PC-3 (cell line): ENCODE measurements at regions not wholly inside any gene's neighbourhood (a gene's known extent, or its start where the extent isn't known, plus 50 kb on each side); places are given as distances from the start of the nearest gene placed in this dataset.

Experiments used
- ATAC-seq: fragments of 200-7000 bp; cut with Tn5 transposase; 2 replicates; pipeline ENCODE4 v1.9.1; 2020; ENCODE audit warnings: mild to moderate bottlenecking, moderate library complexity
- BruUV-seq: library from RNA; stranded (reverse); fragments of 400-500 nt; replicated peaks from 2 replicates; lab custom pipeline; 2021; lab: Mats Ljungman, UMichigan
- CTCF ChIA-PET: fragments of 300-600 bp; sonication (Branson Sonifier 250); formaldehyde crosslinking; loops from one replicate; lab custom pipeline; 2022; ENCODE audit warnings: antibody characterized with exemption; lab: Charles Lee
- POLR2A ChIA-PET: fragments of 300-600 bp; sonication (Branson Sonifier 250); formaldehyde crosslinking; loops from one replicate; lab custom pipeline; 2022; ENCODE audit warnings: antibody characterized with exemption; ENCODE audit not compliant: unreplicated experiment; lab: Charles Lee
- DNase-seq: peaks from one replicate; pipeline ENCODE4 v3.0.0-alpha.2; 2015
- H2AFZ ChIP-seq: fragments of 300-600 bp; sonication (generic); 2 replicates; pipeline ENCODE4 v1.6.0; 2016; ENCODE audit warnings: antibody characterized with exemption, low read length
- H3F3A ChIP-seq: fragments of 300-600 bp; sonication (generic); one replicate; pipeline ENCODE4 v1.6.0; 2017; ENCODE audit warnings: antibody characterized with exemption, low read length, control low read depth, mild to moderate bottlenecking; ENCODE audit not compliant: unreplicated experiment
- H3K27ac ChIP-seq: fragments of 300-600 bp; sonication (generic); 2 replicates; pipeline ENCODE4 v1.5.1; 2016; ENCODE audit warnings: mild to moderate bottlenecking, low read length
- H3K27me3 ChIP-seq: fragments of 300-600 bp; sonication (generic); 2 replicates; pipeline ENCODE4 v1.6.1; 2016; ENCODE audit warnings: low read length, mixed read lengths
- H3K36me3 ChIP-seq: fragments of 300-600 bp; sonication (generic); 2 replicates; pipeline ENCODE4 v1.6.1; 2016; ENCODE audit warnings: low read depth, mixed run types, low read length, mixed read lengths
- H3K4me1 ChIP-seq: fragments of 300-600 bp; sonication (generic); 2 replicates; pipeline ENCODE4 v1.5.1; 2016; ENCODE audit warnings: low read length; ENCODE audit not compliant: insufficient read depth
- H3K4me2 ChIP-seq: fragments of 300-600 bp; sonication (generic); 2 replicates; pipeline ENCODE4 v1.6.0; 2016; ENCODE audit warnings: low read length
- H3K4me3 ChIP-seq: fragments of 300-600 bp; sonication (generic); 2 replicates; pipeline ENCODE4 v1.5.1; 2016; ENCODE audit warnings: mild to moderate bottlenecking, low read length, mixed read lengths
- H3K79me2 ChIP-seq: fragments of 300-600 bp; sonication (generic); 2 replicates; pipeline ENCODE4 v1.6.1; 2017; ENCODE audit warnings: low read length, mixed read lengths
- H3K9ac ChIP-seq: fragments of 300-600 bp; sonication (generic); 2 replicates; pipeline ENCODE4 v1.6.0; 2016; ENCODE audit warnings: mild to moderate bottlenecking, low read length
- H3K9me2 ChIP-seq: fragments of 300-600 bp; sonication (generic); replicated peaks from 2 replicates; pipeline ENCODE4 v1.6.1; 2016; ENCODE audit warnings: mixed run types, low read length, mixed read lengths
- H3K9me3 ChIP-seq: fragments of 300-600 bp; sonication (generic); 2 replicates; pipeline ENCODE4 v1.6.1; 2016; ENCODE audit warnings: low read length, mixed read lengths
- H4K20me1 ChIP-seq: fragments of 300-600 bp; sonication (generic); 2 replicates; pipeline ENCODE4 v1.6.1; 2016; ENCODE audit warnings: low read length, mixed read lengths
- CTCF ChIP-seq: fragments of 300-600 bp; sonication (generic); conservative IDR thresholded peaks from 2 replicates; pipeline ENCODE4 v1.5.1; 2017; ENCODE audit warnings: antibody characterized with exemption, low read depth, mild to moderate bottlenecking, low read length
- EZH2 ChIP-seq: fragments of 300-600 bp; sonication (generic); IDR thresholded peaks from one replicate; pipeline ENCODE4 v1.6.1; 2017; ENCODE audit warnings: antibody characterized with exemption, mild to moderate bottlenecking, low read length; ENCODE audit not compliant: unreplicated experiment
- EZH2phosphoT487 ChIP-seq: fragments of 300-600 bp; sonication (generic); IDR thresholded peaks from 2 replicates; pipeline ENCODE4 v1.6.1; 2018; ENCODE audit warnings: mild to moderate bottlenecking, antibody characterized with exemption, low read length, borderline replicate concordance
- intact Hi-C: fragments of 100-400 bp; cut with micrococcal nuclease; formaldehyde crosslinking; loops from 2 replicates; pipeline ENCODE4 v1.9.0; 2023

- Histone ChIP-seq H3K4me1 (peaks cover 22% of the 10 kb centered on the region), H4K20me1 (no peaks in the 10 kb centered on the region), H3K36me3 (no peaks in the 10 kb centered on the region), H3K27me3 (no peaks in the 10 kb centered on the region), H3K79me2 (no peaks in the 10 kb centered on the region), H3K4me3 (no peak overlapping the region), H3K9ac (peak overlapping the region; percentile 25; the same call in 1 of the 2 replicates), H3K9me2 (no peaks in the 10 kb centered on the region), H3F3A (no peaks in the 10 kb centered on the region), H2AFZ (no peak overlapping the region), H3K9me3 (no peaks in the 10 kb centered on the region), H3K27ac (peak overlapping the region; percentile 68), H3K4me2 (peak overlapping the region; percentile 60)
- peak; percentile 87 for DNase-seq
- peak; percentile 85 for ATAC-seq
- TF ChIP-seq EZH2phosphoT487 = no peak
- no peak for TF ChIP-seq CTCF
- TF ChIP-seq EZH2 = no peak
- intact Hi-C loops = no loop called here
- ChIA-PET CTCF (interaction anchor here (0.6 kb wide), 1 partner anchor 28 kb away, joined by 3 read pairs; no protein-coding TSS in a partner anchor), POLR2A (no interaction called here)
- no TSS peak for BruUV-seq
Measured at GRCh38 chr14:51189600-51190376, 50.3 kb upstream of the TMX1 start.
